ENCODE measurements at regions not wholly inside any gene's neighbourhood (a gene's known extent, or its start where the extent isn't known, plus 50 kb on each side); places are given as distances from the start of the nearest gene placed in this dataset.

GRCh38 chr11:69387409-69387885 is 93.5 kb downstream of the MYEOV start:
- TF ChIP-seq EZH2 (IDR thresholded peaks at IDR 0.05; ENCODE audit: borderline replicate concordance, low read depth, low read length, severe bottlenecking): no peak
- no peak for TF ChIP-seq CTCF (IDR thresholded peaks at IDR 0.05; ENCODE audit: borderline replicate concordance, extremely low read depth, low read length, poor library complexity, severe bottlenecking)
